ENCODE measurements at regions not wholly inside any gene's neighbourhood (a gene's known extent, or its start where the extent isn't known, plus 50 kb on each side); places are given as distances from the start of the nearest gene placed in this dataset.

- TF ChIP-seq ARNTL (CRISPR knock-in tag; IDR thresholded peaks at IDR 0.05; ENCODE audit: borderline replicate concordance, low read depth) (no peak), PATZ1 (CRISPR knock-in tag; IDR thresholded peaks at IDR 0.05; ENCODE audit: borderline replicate concordance) (no peak), ZC3H10 (CRISPR knock-in tag; IDR thresholded peaks at IDR 0.05) (no peak), GLIS3 (CRISPR knock-in tag; IDR thresholded peaks at IDR 0.05) (no peak), CREB5 (CRISPR knock-in tag; IDR thresholded peaks at IDR 0.05; ENCODE audit: low read depth) (no peak), OSR1 (CRISPR knock-in tag; IDR thresholded peaks at IDR 0.05) (no peak), TOX (CRISPR knock-in tag; IDR thresholded peaks at IDR 0.05; ENCODE audit: borderline replicate concordance) (no peak), TSHZ2 (CRISPR knock-in tag; IDR thresholded peaks at IDR 0.05) (no peak), ZFP30 (CRISPR knock-in tag; IDR thresholded peaks at IDR 0.05) (no peak)
- TF ChIP-seq, protein P1, sequence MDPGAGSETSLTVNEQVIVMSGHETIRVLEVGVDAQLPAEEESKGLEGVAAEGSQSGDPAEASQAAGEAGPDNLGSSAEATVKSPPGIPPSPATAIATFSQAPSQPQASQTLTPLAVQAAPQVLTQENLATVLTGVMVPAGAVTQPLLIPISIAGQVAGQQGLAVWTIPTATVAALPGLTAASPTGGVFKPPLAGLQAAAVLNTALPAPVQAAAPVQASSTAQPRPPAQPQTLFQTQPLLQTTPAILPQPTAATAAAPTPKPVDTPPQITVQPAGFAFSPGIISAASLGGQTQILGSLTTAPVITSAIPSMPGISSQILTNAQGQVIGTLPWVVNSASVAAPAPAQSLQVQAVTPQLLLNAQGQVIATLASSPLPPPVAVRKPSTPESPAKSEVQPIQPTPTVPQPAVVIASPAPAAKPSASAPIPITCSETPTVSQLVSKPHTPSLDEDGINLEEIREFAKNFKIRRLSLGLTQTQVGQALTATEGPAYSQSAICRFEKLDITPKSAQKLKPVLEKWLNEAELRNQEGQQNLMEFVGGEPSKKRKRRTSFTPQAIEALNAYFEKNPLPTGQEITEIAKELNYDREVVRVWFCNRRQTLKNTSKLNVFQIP (CRISPR knock-in tag; IDR thresholded peaks at IDR 0.05; ENCODE audit: borderline replicate concordance, low read depth) = no peak
Measured at GRCh38 chr10:16360425-16360824, 76.4 kb upstream of the PTER start.
